ENCODE measurements at regions not wholly inside any gene's neighbourhood (a gene's known extent, or its start where the extent isn't known, plus 50 kb on each side); places are given as distances from the start of the nearest gene placed in this dataset.

- Mint-ChIP-seq H3K27me3 (peaks cover 27 to 49% of the 10 kb centered on the region in 2 donors), H3K4me1 (ENCODE audit: low read depth in 2 of 2) (no peaks in the 10 kb centered on the region)
These were observed 178.9 kb upstream of the SPEF2 start for GRCh38 chr5:35438786-35439185.

GRCh38 chr5:35438288-35438687 is 179.4 kb upstream of the SPEF2 start:
- DNase-seq (no peak), ATAC-seq (replicated peaks) (no peak)
- peaks cover 27 to 46% of the 10 kb centered on the region in 2 donors for H3K27me3 Mint-ChIP-seq
- no peaks in the 10 kb centered on the region for H3K4me1 Mint-ChIP-seq (ENCODE audit: low read depth in 2 of 2)
- no peaks in the 10 kb centered on the region for H3K36me3 Mint-ChIP-seq (ENCODE audit: insufficient read depth)
- H3K27ac Mint-ChIP-seq = no peak overlapping the region
- H3K9me3 Mint-ChIP-seq = no peaks in the 10 kb centered on the region
- no peak overlapping the region for H3K4me3 Mint-ChIP-seq

More at GRCh38 chr5:35438786-35439185, 178.9 kb upstream of the SPEF2 start:
- H3K9me3 Mint-ChIP-seq = no peaks in the 10 kb centered on the region
- DNase-seq = no peak
- H3K27ac Mint-ChIP-seq = no peak overlapping the region
- no peak overlapping the region for H3K4me3 Mint-ChIP-seq
- no peak for ATAC-seq (replicated peaks)
- H3K36me3 Mint-ChIP-seq (ENCODE audit: insufficient read depth) = no peaks in the 10 kb centered on the region

GRCh38 chr5:35436400-35437057 is 181.1 kb upstream of the SPEF2 start:
- no peaks in the 10 kb centered on the region for H3K36me3 Mint-ChIP-seq (ENCODE audit: insufficient read depth)
- H3K27ac Mint-ChIP-seq = no peak overlapping the region
- ATAC-seq (replicated peaks) = no peak
- peaks cover 34 to 43% of the 10 kb centered on the region in 2 donors for H3K27me3 Mint-ChIP-seq
- no peak for DNase-seq
- no peak overlapping the region for H3K4me3 Mint-ChIP-seq
- H3K9me3 Mint-ChIP-seq = no peaks in the 10 kb centered on the region
- no peaks in the 10 kb centered on the region for H3K4me1 Mint-ChIP-seq (ENCODE audit: low read depth in 2 of 2)

- DNase-seq = no peak
- ATAC-seq (replicated peaks) = no peak
- Mint-ChIP-seq H3K27ac (no peak overlapping the region), H3K27me3 (peaks cover 6 to 8% of the 10 kb centered on the region in 2 donors), H3K9me3 (peaks cover 0 to 3% of the 10 kb centered on the region in 2 donors), H3K36me3 (ENCODE audit: insufficient read depth) (no peaks in the 10 kb centered on the region), H3K4me3 (no peak overlapping the region), H3K4me1 (ENCODE audit: low read depth in 2 of 2) (no peaks in the 10 kb centered on the region)
These were observed 187.1 kb upstream of the SPEF2 start for GRCh38 chr5:35430381-35431162.

GRCh38 chr5:35420200-35420599 is 189.9 kb upstream of the PRLR start:
- ATAC-seq (replicated peaks) (no peak), DNase-seq (no peak)
- Mint-ChIP-seq H3K27me3 (peaks cover 10 to 47% of the 10 kb centered on the region in 2 donors), H3K36me3 (ENCODE audit: insufficient read depth) (peaks cover 3% of the 10 kb centered on the region), H3K9me3 (no peaks in the 10 kb centered on the region), H3K4me1 (ENCODE audit: low read depth in 2 of 2) (no peaks in the 10 kb centered on the region), H3K27ac (no peak overlapping the region), H3K4me3 (no peak overlapping the region)

- peaks cover 3% of the 10 kb centered on the region for H3K36me3 Mint-ChIP-seq (ENCODE audit: insufficient read depth)
- no peak for ATAC-seq (replicated peaks)
- H3K4me1 Mint-ChIP-seq (ENCODE audit: low read depth in 2 of 2) = no peaks in the 10 kb centered on the region
- no peak overlapping the region for H3K27ac Mint-ChIP-seq
- no peaks in the 10 kb centered on the region for H3K9me3 Mint-ChIP-seq
- peaks cover 2 to 45% of the 10 kb centered on the region in 2 donors for H3K27me3 Mint-ChIP-seq
- DNase-seq = no peak
- H3K4me3 Mint-ChIP-seq = no peak overlapping the region
These were observed 186.8 kb upstream of the PRLR start for GRCh38 chr5:35417040-35417439.

- Mint-ChIP-seq H3K27me3 (peaks cover 0 to 38% of the 10 kb centered on the region in 2 donors), H3K36me3 (ENCODE audit: insufficient read depth) (peaks cover 3% of the 10 kb centered on the region), H3K4me3 (no peak overlapping the region), H3K4me1 (ENCODE audit: low read depth in 2 of 2) (no peaks in the 10 kb centered on the region), H3K9me3 (no peaks in the 10 kb centered on the region), H3K27ac (no peak overlapping the region)
- no peak for DNase-seq
- ATAC-seq (replicated peaks) = no peak
These were observed 186.1 kb upstream of the PRLR start for GRCh38 chr5:35416217-35416988.

GRCh38 chr5:35415309-35415708 is 185.0 kb upstream of the PRLR start:
- H3K4me3 Mint-ChIP-seq = no peak overlapping the region
- H3K9me3 Mint-ChIP-seq = no peaks in the 10 kb centered on the region
- H3K36me3 Mint-ChIP-seq (ENCODE audit: insufficient read depth) = no peaks in the 10 kb centered on the region
- ATAC-seq (replicated peaks) = no peak
- peaks cover 0 to 33% of the 10 kb centered on the region in 2 donors for H3K27me3 Mint-ChIP-seq
- DNase-seq = no peak
- H3K27ac Mint-ChIP-seq = no peak overlapping the region
- H3K4me1 Mint-ChIP-seq (ENCODE audit: low read depth in 2 of 2) = no peaks in the 10 kb centered on the region

- H3K9me3 Mint-ChIP-seq = peaks cover 0 to 4% of the 10 kb centered on the region in 2 donors
- DNase-seq (no peak), ATAC-seq (replicated peaks) (no peak)
- no peaks in the 10 kb centered on the region for H3K4me1 Mint-ChIP-seq (ENCODE audit: low read depth in 2 of 2)
- H3K27ac Mint-ChIP-seq = no peak overlapping the region
- peaks cover 10 to 24% of the 10 kb centered on the region in 2 donors for H3K27me3 Mint-ChIP-seq
- H3K4me3 Mint-ChIP-seq = no peak overlapping the region
- H3K36me3 Mint-ChIP-seq (ENCODE audit: insufficient read depth) = no peaks in the 10 kb centered on the region
These were observed 179.1 kb upstream of the PRLR start for GRCh38 chr5:35409361-35409760.

- ATAC-seq (replicated peaks) = no peak
- Mint-ChIP-seq H3K27me3 (peaks cover 10 to 23% of the 10 kb centered on the region in 2 donors), H3K36me3 (ENCODE audit: insufficient read depth) (no peaks in the 10 kb centered on the region), H3K27ac (no peak overlapping the region), H3K9me3 (peaks cover 0 to 4% of the 10 kb centered on the region in 2 donors), H3K4me3 (no peak overlapping the region), H3K4me1 (ENCODE audit: low read depth in 2 of 2) (no peaks in the 10 kb centered on the region)
- no peak for DNase-seq
These were observed 177.9 kb upstream of the PRLR start for GRCh38 chr5:35408146-35408545.

- Mint-ChIP-seq H3K36me3 (ENCODE audit: insufficient read depth) (no peaks in the 10 kb centered on the region), H3K4me3 (no peak overlapping the region), H3K27ac (no peak overlapping the region)
These were observed 177.4 kb upstream of the PRLR start for GRCh38 chr5:35407697-35408096.

GRCh38 chr5:35405938-35406337 is 175.7 kb upstream of the PRLR start:
- Mint-ChIP-seq H3K36me3 (ENCODE audit: insufficient read depth) (no peaks in the 10 kb centered on the region), H3K27ac (no peak overlapping the region), H3K4me3 (no peak overlapping the region), H3K4me1 (ENCODE audit: low read depth in 2 of 2) (no peaks in the 10 kb centered on the region), H3K27me3 (peaks cover 10 to 14% of the 10 kb centered on the region in 2 donors), H3K9me3 (peaks cover 0 to 4% of the 10 kb centered on the region in 2 donors)
- DNase-seq (no peak), ATAC-seq (replicated peaks) (no peak)

More at GRCh38 chr5:35407697-35408096, 177.4 kb upstream of the PRLR start:
- DNase-seq = no peak
- Mint-ChIP-seq H3K4me1 (ENCODE audit: low read depth in 2 of 2) (no peaks in the 10 kb centered on the region), H3K27me3 (peaks cover 10 to 19% of the 10 kb centered on the region in 2 donors), H3K9me3 (peaks cover 0 to 4% of the 10 kb centered on the region in 2 donors)
- no peak for ATAC-seq (replicated peaks)

- Mint-ChIP-seq H3K9me3 (peaks cover 0 to 4% of the 10 kb centered on the region in 2 donors), H3K4me1 (ENCODE audit: low read depth in 2 of 2) (no peaks in the 10 kb centered on the region), H3K27ac (no peak overlapping the region), H3K27me3 (peaks cover 10 to 12% of the 10 kb centered on the region in 2 donors), H3K4me3 (no peak overlapping the region), H3K36me3 (ENCODE audit: insufficient read depth) (no peaks in the 10 kb centered on the region)
- DNase-seq (no peak), ATAC-seq (replicated peaks) (no peak)
These were observed 174.4 kb upstream of the PRLR start for GRCh38 chr5:35404701-35405100.

Data from effector memory CD8-positive, alpha-beta T cell (primary cell).